Astrocyte (in vitro differentiated cells and primary cell): ENCODE measurements at regions not wholly inside any gene's neighbourhood (a gene's known extent, or its start where the extent isn't known, plus 50 kb on each side); places are given as distances from the start of the nearest gene placed in this dataset.

Source experiments
- DNase-seq: peaks from one replicate; pipeline ENCODE4 v3.0.0-alpha.2; 2010; ENCODE audit warnings: low read depth
- FAIRE-seq: peaks from 2 replicates; lab custom pipeline; 2011; peaks lifted over from hg19 to GRCh38; lab: Jason Lieb, UNC
- H2AFZ ChIP-seq: 2 replicates; pipeline ENCODE4 v1.6.0; 2012; ENCODE audit warnings: low read depth, low read length, inconsistent platforms
- H3K27ac ChIP-seq: 2 replicates; pipeline ENCODE4 v1.5.1; 2011; ENCODE audit warnings: low read depth, low read length, inconsistent platforms
- H3K27me3 ChIP-seq: 2 replicates; pipeline ENCODE4 v1.6.0; 2011; ENCODE audit warnings: low read length, inconsistent platforms; ENCODE audit not compliant: insufficient read depth
- H3K36me3 ChIP-seq: 2 replicates; pipeline ENCODE4 v1.5.1; 2011; ENCODE audit warnings: low read length, inconsistent platforms; ENCODE audit not compliant: insufficient read depth
- H3K4me1 ChIP-seq: 2 replicates; pipeline ENCODE4 v1.5.1; 2011; ENCODE audit warnings: low read length, inconsistent platforms; ENCODE audit not compliant: insufficient read depth
- H3K4me2 ChIP-seq: 2 replicates; pipeline ENCODE4 v1.6.0; 2012; ENCODE audit warnings: low read length, inconsistent platforms
- H3K4me3 ChIP-seq: 2 replicates; pipeline ENCODE4 v1.5.1; 2011; ENCODE audit warnings: low read depth, mild to moderate bottlenecking, low read length, inconsistent platforms; ENCODE audit not compliant: insufficient read depth
- H3K79me2 ChIP-seq: 2 replicates; pipeline ENCODE4 v1.6.0; 2012; ENCODE audit warnings: mild to moderate bottlenecking, low read length, inconsistent platforms; ENCODE audit not compliant: insufficient read depth
- H3K9ac ChIP-seq: 2 replicates; pipeline ENCODE4 v1.6.0; 2012; ENCODE audit warnings: mild to moderate bottlenecking, low read length, inconsistent platforms
- H3K9me3 ChIP-seq: 2 replicates; pipeline ENCODE4 v1.5.1; 2012; ENCODE audit warnings: low read depth, mild to moderate bottlenecking, low read length, inconsistent platforms; ENCODE audit not compliant: insufficient read depth
- H4K20me1 ChIP-seq: 2 replicates; pipeline ENCODE4 v1.6.0; 2012; ENCODE audit warnings: low read length, inconsistent platforms; ENCODE audit not compliant: insufficient read depth
- H3K27ac Mint-ChIP-seq: one replicate; pipeline ENCODE4 v1.8.0; 2021; ENCODE audit warnings: mild to moderate bottlenecking, mixed read lengths; ENCODE audit not compliant: unreplicated experiment
- H3K27me3 Mint-ChIP-seq: one replicate; pipeline ENCODE4 v1.8.0; 2021; ENCODE audit warnings: low read depth, mixed read lengths; ENCODE audit not compliant: unreplicated experiment
- H3K36me3 Mint-ChIP-seq: one replicate; pipeline ENCODE4 v1.8.0; 2021; ENCODE audit warnings: low read depth, mixed read lengths; ENCODE audit not compliant: unreplicated experiment
- H3K4me1 Mint-ChIP-seq: one replicate; pipeline ENCODE4 v1.8.0; 2021; ENCODE audit warnings: low read depth, mixed read lengths; ENCODE audit not compliant: unreplicated experiment
- H3K4me3 Mint-ChIP-seq: one replicate; pipeline ENCODE4 v1.8.0; 2021; ENCODE audit warnings: mild to moderate bottlenecking, moderate library complexity, mixed read lengths; ENCODE audit not compliant: unreplicated experiment
- H3K9me3 Mint-ChIP-seq: one replicate; pipeline ENCODE4 v1.8.0; 2021; ENCODE audit warnings: mild to moderate bottlenecking, mixed read lengths; ENCODE audit not compliant: unreplicated experiment
- EZH2 ChIP-seq: IDR thresholded peaks from 2 replicates; pipeline ENCODE4 v1.6.1; 2012; ENCODE audit warnings: mild to moderate bottlenecking, low read length, inconsistent platforms; ENCODE audit not compliant: insufficient read depth
- TF ChIP-seq, protein P1 (sequence below): IDR thresholded peaks from 2 replicates; pipeline ENCODE4 v1.5.1; 2011; ENCODE audit warnings: low read depth, mild to moderate bottlenecking, inconsistent platforms, low read length, moderate library complexity; ENCODE audit not compliant: insufficient read depth

DNA sequence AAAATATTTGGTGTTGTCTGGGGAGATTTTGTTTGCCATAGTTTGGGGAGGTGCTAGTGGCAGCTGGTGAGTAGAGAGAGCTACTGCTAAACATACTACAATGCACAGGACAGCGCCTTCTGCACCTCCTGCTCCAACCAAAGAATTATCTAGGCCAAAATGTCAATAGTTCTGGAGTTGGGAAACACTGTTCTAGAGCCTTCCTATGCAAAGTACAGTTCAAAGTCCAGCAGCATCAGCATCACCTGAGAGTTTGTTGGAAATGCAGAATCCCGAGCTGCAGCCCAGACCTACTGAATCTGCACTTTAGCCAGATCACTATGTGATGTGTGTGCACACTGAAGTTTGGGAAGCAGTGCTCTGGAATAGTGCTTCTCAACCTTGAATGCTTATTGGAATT, 290.7 kb downstream of the TCF7L2 start:
- Histone ChIP-seq H3K4me3 (no peak overlapping the region), H3K4me2 (no peak overlapping the region), H3K79me2 (no peaks in the 10 kb centered on the region), H3K9me3 (no peaks in the 10 kb centered on the region), H3K27ac (no peak overlapping the region), H2AFZ (no peak overlapping the region), H3K36me3 (no peaks in the 10 kb centered on the region), H4K20me1 (no peaks in the 10 kb centered on the region), H3K27me3 (peaks cover 9% of the 10 kb centered on the region), H3K9ac (no peak overlapping the region), H3K4me1 (no peaks in the 10 kb centered on the region)
- FAIRE-seq (no peak), DNase-seq (no peak)
- Mint-ChIP-seq H3K36me3 (no peaks in the 10 kb centered on the region), H3K27ac (no peak overlapping the region), H3K4me3 (no peak overlapping the region), H3K4me1 (no peaks in the 10 kb centered on the region), H3K9me3 (no peaks in the 10 kb centered on the region), H3K27me3 (peaks cover 36% of the 10 kb centered on the region)
- TF ChIP-seq, protein P1, sequence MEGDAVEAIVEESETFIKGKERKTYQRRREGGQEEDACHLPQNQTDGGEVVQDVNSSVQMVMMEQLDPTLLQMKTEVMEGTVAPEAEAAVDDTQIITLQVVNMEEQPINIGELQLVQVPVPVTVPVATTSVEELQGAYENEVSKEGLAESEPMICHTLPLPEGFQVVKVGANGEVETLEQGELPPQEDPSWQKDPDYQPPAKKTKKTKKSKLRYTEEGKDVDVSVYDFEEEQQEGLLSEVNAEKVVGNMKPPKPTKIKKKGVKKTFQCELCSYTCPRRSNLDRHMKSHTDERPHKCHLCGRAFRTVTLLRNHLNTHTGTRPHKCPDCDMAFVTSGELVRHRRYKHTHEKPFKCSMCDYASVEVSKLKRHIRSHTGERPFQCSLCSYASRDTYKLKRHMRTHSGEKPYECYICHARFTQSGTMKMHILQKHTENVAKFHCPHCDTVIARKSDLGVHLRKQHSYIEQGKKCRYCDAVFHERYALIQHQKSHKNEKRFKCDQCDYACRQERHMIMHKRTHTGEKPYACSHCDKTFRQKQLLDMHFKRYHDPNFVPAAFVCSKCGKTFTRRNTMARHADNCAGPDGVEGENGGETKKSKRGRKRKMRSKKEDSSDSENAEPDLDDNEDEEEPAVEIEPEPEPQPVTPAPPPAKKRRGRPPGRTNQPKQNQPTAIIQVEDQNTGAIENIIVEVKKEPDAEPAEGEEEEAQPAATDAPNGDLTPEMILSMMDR = no peak
- TF ChIP-seq EZH2 = no peak

DNA sequence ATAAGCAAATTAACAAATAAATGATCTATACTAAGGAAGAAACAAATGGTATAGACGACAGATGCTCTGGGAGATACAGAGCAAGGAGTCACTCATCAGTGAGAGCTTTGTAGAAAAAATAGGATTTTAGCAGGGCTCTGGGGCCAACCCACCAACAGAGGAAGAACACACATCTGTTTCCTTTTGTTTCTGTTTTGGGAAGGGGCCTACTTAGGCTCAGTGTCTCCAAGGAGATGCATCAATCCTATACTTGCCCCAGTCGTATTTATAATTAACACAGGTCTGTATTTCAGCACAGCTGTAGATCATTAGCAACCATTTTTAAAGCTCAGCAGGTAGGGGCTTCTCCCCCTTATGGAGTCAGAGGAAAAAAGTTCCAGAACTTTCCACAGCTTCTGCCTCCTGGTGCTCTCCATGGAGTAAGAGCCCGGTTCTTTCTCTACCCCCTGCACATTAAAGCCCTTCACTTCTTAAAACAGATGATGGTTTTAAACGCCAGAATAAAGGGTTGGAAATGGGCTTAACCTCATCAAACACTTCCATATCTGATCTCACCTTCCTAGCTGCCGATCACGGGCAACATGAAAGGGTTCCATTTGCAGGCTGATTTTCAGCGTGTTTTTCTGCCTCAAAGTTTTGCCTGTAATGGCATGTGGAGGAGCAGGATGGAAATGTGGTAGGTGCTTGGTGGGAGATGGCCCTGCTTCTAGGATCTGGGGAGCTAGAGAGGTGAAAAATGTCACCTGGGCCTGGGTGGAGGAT, 291.7 kb downstream of the TCF7L2 start:
- Histone ChIP-seq H3K9me3 (no peaks in the 10 kb centered on the region), H3K27ac (no peak overlapping the region), H2AFZ (no peak overlapping the region), H3K9ac (no peak overlapping the region), H4K20me1 (no peaks in the 10 kb centered on the region), H3K79me2 (no peaks in the 10 kb centered on the region), H3K27me3 (peaks cover 13% of the 10 kb centered on the region), H3K4me3 (no peak overlapping the region), H3K36me3 (no peaks in the 10 kb centered on the region), H3K4me1 (no peaks in the 10 kb centered on the region), H3K4me2 (no peak overlapping the region)
- no peak overlapping the region for H3K4me3 Mint-ChIP-seq
- H3K9me3 Mint-ChIP-seq = no peaks in the 10 kb centered on the region
- DNase-seq (no peak), FAIRE-seq (no peak)
- no peak overlapping the region for H3K27ac Mint-ChIP-seq
- TF ChIP-seq, protein P1 = no peak
- TF ChIP-seq EZH2 = no peak
- peaks cover 36% of the 10 kb centered on the region for H3K27me3 Mint-ChIP-seq
- no peaks in the 10 kb centered on the region for H3K36me3 Mint-ChIP-seq
- no peaks in the 10 kb centered on the region for H3K4me1 Mint-ChIP-seq

DNA sequence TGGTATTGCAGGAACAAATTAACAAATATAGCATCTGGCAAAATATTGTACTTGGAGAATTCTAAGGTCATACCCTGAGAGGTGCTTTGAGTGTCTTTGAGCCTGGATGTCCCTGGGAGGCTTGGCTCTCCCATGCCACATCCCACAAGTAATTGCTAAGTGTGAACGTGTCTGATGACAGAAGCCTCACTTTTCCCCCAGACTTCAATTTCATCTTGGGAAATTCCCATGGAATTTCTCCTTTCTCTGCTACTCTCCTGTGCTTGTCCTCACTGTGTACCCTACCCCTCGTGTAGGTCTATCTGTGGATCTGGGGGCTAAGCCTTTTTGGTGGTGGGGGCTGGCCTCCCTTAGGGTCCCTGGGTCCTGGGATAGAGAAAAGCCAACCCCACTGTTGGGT, 293.3 kb downstream of the TCF7L2 start:
- no peaks in the 10 kb centered on the region for H3K4me1 ChIP-seq
- Mint-ChIP-seq H3K27me3 (peaks cover 39% of the 10 kb centered on the region), H3K9me3 (no peaks in the 10 kb centered on the region), H3K27ac (no peak overlapping the region), H3K36me3 (no peaks in the 10 kb centered on the region), H3K4me3 (no peak overlapping the region), H3K4me1 (no peaks in the 10 kb centered on the region)
- H3K36me3 ChIP-seq = no peaks in the 10 kb centered on the region
- no peak for FAIRE-seq
- H3K27ac ChIP-seq = no peak overlapping the region
- H3K27me3 ChIP-seq = peaks cover 21% of the 10 kb centered on the region
- no peak overlapping the region for H3K9ac ChIP-seq
- no peak overlapping the region for H3K4me3 ChIP-seq
- no peaks in the 10 kb centered on the region for H3K79me2 ChIP-seq
- TF ChIP-seq, protein P1 = no peak
- TF ChIP-seq EZH2 = no peak
- H3K9me3 ChIP-seq = no peaks in the 10 kb centered on the region
- no peak for DNase-seq
- no peaks in the 10 kb centered on the region for H4K20me1 ChIP-seq
- no peak overlapping the region for H2AFZ ChIP-seq
- H3K4me2 ChIP-seq = no peak overlapping the region
